ENCODE measurements at regions not wholly inside any gene's neighbourhood (a gene's known extent, or its start where the extent isn't known, plus 50 kb on each side); places are given as distances from the start of the nearest gene placed in this dataset.

- Histone ChIP-seq H3K27ac (ENCODE audit: low read depth in 1 of 2, low read length in 2 of 2) (no peak overlapping the region), H3K4me1 (ENCODE audit: insufficient read depth, low read length) (no peaks in the 10 kb centered on the region), H3K4me3 (ENCODE audit: low read length) (no peak overlapping the region), H3K36me3 (ENCODE audit: insufficient read depth, low read length) (no peaks in the 10 kb centered on the region), H3K9me3 (ENCODE audit: control insufficient read depth in 1 of 2, insufficient read depth in 1 of 2, low read length in 2 of 2) (peaks cover 0 to 3% of the 10 kb centered on the region in 2 experiments), H3K27me3 (ENCODE audit: control insufficient read depth in 1 of 2, insufficient read depth in 2 of 2, low read length in 2 of 2) (no peaks in the 10 kb centered on the region)
- Mint-ChIP-seq H3K9me3 (no peaks in the 10 kb centered on the region), H3K27me3 (no peaks in the 10 kb centered on the region), H3K36me3 (ENCODE audit: low read depth) (no peaks in the 10 kb centered on the region), H3K27ac (no peak overlapping the region), H3K4me3 (no peak overlapping the region), H3K4me1 (ENCODE audit: low read depth) (no peaks in the 10 kb centered on the region)
- DNase-seq (no peak), ATAC-seq (ENCODE audit: poor library complexity) (no peak)
- POLR2A ChIA-PET = interaction anchor here (1.5 kb wide), 1 partner anchor 14 kb away, joined by 4 read pairs; no protein-coding TSS in a partner anchor
- intact Hi-C loops (cut with DNase I, micrococcal nuclease) = no loop called here
- CTCF ChIA-PET = no interaction called here
- no peak for TF ChIP-seq CTCF (IDR thresholded peaks at IDR 0.05)
Observed at GRCh38 chr13:76226941-76227340, 590.8 kb downstream of the LMO7 start.

GRCh38 chr13:76225815-76226489 lies 589.8 kb downstream of the LMO7 start:
- no peak for ATAC-seq (ENCODE audit: poor library complexity)
- no peaks in the 10 kb centered on the region for H3K4me1 Mint-ChIP-seq (ENCODE audit: low read depth)
- no peaks in the 10 kb centered on the region for H3K9me3 ChIP-seq (ENCODE audit: control insufficient read depth in 1 of 2, insufficient read depth in 1 of 2, low read length in 2 of 2)
- H3K4me3 ChIP-seq (ENCODE audit: low read length) = no peak overlapping the region
- DNase-seq = no peak
- H3K27me3 ChIP-seq (ENCODE audit: control insufficient read depth in 1 of 2, insufficient read depth in 2 of 2, low read length in 2 of 2) = no peaks in the 10 kb centered on the region
- no peaks in the 10 kb centered on the region for H3K36me3 ChIP-seq (ENCODE audit: insufficient read depth, low read length)
- no peak overlapping the region for H3K4me3 Mint-ChIP-seq
- no peak overlapping the region for H3K27ac Mint-ChIP-seq
- no peaks in the 10 kb centered on the region for H3K4me1 ChIP-seq (ENCODE audit: insufficient read depth, low read length)
- intact Hi-C loops (cut with DNase I, micrococcal nuclease) = no loop called here
- no peak for TF ChIP-seq CTCF (IDR thresholded peaks at IDR 0.05)
- H3K9me3 Mint-ChIP-seq = no peaks in the 10 kb centered on the region
- H3K36me3 Mint-ChIP-seq (ENCODE audit: low read depth) = no peaks in the 10 kb centered on the region
- H3K27me3 Mint-ChIP-seq = no peaks in the 10 kb centered on the region
- CTCF ChIA-PET = no interaction called here
- POLR2A ChIA-PET = interaction anchor here (0.7 kb wide), 1 partner anchor 160 kb away, joined by 3 read pairs; no protein-coding TSS in a partner anchor
- H3K27ac ChIP-seq (ENCODE audit: low read depth in 1 of 2, low read length in 2 of 2) = no peak overlapping the region

GRCh38 chr13:76223999-76224398 lies 587.9 kb downstream of the LMO7 start:
- Histone ChIP-seq H3K4me1 (ENCODE audit: insufficient read depth, low read length) (no peaks in the 10 kb centered on the region), H3K4me3 (ENCODE audit: low read length) (no peak overlapping the region), H3K27ac (ENCODE audit: low read depth in 1 of 2, low read length in 2 of 2) (no peak overlapping the region), H3K36me3 (ENCODE audit: insufficient read depth, low read length) (no peaks in the 10 kb centered on the region), H3K27me3 (ENCODE audit: control insufficient read depth in 1 of 2, insufficient read depth in 2 of 2, low read length in 2 of 2) (no peaks in the 10 kb centered on the region), H3K9me3 (ENCODE audit: control insufficient read depth in 1 of 2, insufficient read depth in 1 of 2, low read length in 2 of 2) (no peaks in the 10 kb centered on the region)
- POLR2A ChIA-PET = no interaction called here
- Mint-ChIP-seq H3K4me3 (no peak overlapping the region), H3K27ac (no peak overlapping the region), H3K36me3 (ENCODE audit: low read depth) (no peaks in the 10 kb centered on the region), H3K27me3 (no peaks in the 10 kb centered on the region), H3K4me1 (ENCODE audit: low read depth) (no peaks in the 10 kb centered on the region), H3K9me3 (no peaks in the 10 kb centered on the region)
- DNase-seq = no peak
- no peak for ATAC-seq (ENCODE audit: poor library complexity)
- CTCF ChIA-PET = no interaction called here
- TF ChIP-seq CTCF (IDR thresholded peaks at IDR 0.05) = no peak
- intact Hi-C loops (cut with DNase I, micrococcal nuclease) = no loop called here
